ENCODE measurements at regions not wholly inside any gene's neighbourhood (a gene's known extent, or its start where the extent isn't known, plus 50 kb on each side); places are given as distances from the start of the nearest gene placed in this dataset.

- no peak for DNase-seq (ENCODE audit: low read depth in 1 of 2, low spot score in 2 of 2)
- Histone ChIP-seq H2BK20ac (ENCODE audit: low read length) (no peak overlapping the region), H3K14ac (ENCODE audit: insufficient read length) (no peak overlapping the region), H3K4me3 (ENCODE audit: extremely low read depth in 1 of 4, insufficient read depth in 2 of 4, low read depth in 3 of 4, low read length in 4 of 4) (no peak overlapping the region), H3K23me2 (ENCODE audit: low read depth, low read length) (no peaks in the 10 kb centered on the region), H3K4me1 (replicated peaks in 1 of 4; ENCODE audit: control insufficient read depth in 3 of 4, insufficient read depth in 4 of 4, low read length in 3 of 4) (no peaks in the 10 kb centered on the region), H4K5ac (ENCODE audit: insufficient read length, low read depth, low read length) (no peak overlapping the region), H3K27me3 (replicated peaks in 1 of 4; ENCODE audit: control insufficient read depth in 3 of 4, extremely low read depth in 1 of 4, insufficient read depth in 3 of 4, low read length in 3 of 4) (no peaks in the 10 kb centered on the region), H3K79me2 (ENCODE audit: control insufficient read depth in 1 of 2, insufficient read depth in 2 of 2, low read length in 2 of 2) (no peaks in the 10 kb centered on the region), H2BK15ac (ENCODE audit: low read length) (no peak overlapping the region), H3K79me1 (ENCODE audit: low read depth, low read length) (no peaks in the 10 kb centered on the region), H3K9me3 (ENCODE audit: insufficient read depth in 2 of 2, low read depth in 1 of 2, low read length in 1 of 2) (no peaks in the 10 kb centered on the region), H2BK5ac (ENCODE audit: low read depth, low read length) (no peak overlapping the region), H4K91ac (replicated peaks; ENCODE audit: insufficient read length, low read length) (no peak overlapping the region), H2AK5ac (ENCODE audit: low read depth, low read length) (no peak overlapping the region), H3K36me3 (ENCODE audit: control insufficient read depth in 2 of 4, insufficient read depth in 4 of 4, low read length in 3 of 4) (no peaks in the 10 kb centered on the region), H2BK12ac (ENCODE audit: low read depth, low read length) (no peak overlapping the region), H4K8ac (ENCODE audit: extremely low read depth, insufficient read depth, low read length) (no peak overlapping the region), H2AFZ (ENCODE audit: low read length) (no peak overlapping the region), H4K20me1 (replicated peaks in 1 of 2; ENCODE audit: control insufficient read depth in 1 of 2, insufficient read depth in 2 of 2, low read length in 2 of 2) (no peaks in the 10 kb centered on the region), H3K18ac (ENCODE audit: extremely low read depth, low read length) (no peak overlapping the region), H3K4me2 (ENCODE audit: insufficient read depth in 1 of 2, low read depth in 2 of 2, low read length in 2 of 2) (no peak overlapping the region), H3K27ac (ENCODE audit: low read depth, low read length) (no peak overlapping the region), H3K56ac (replicated peaks; ENCODE audit: insufficient read length, low read depth, low read length) (no peak overlapping the region), H3K4ac (replicated peaks; ENCODE audit: insufficient read length, low read depth, low read length) (no peak overlapping the region), H3K23ac (ENCODE audit: insufficient read length) (no peak overlapping the region), H3K9ac (replicated peaks in 1 of 4; ENCODE audit: extremely low read depth in 1 of 4, low read depth in 3 of 4, low read length in 3 of 4) (no peak overlapping the region), H2BK120ac (replicated peaks; ENCODE audit: low read depth, low read length) (no peak overlapping the region)
- POLR2A ChIA-PET (ENCODE audit: partially characterized antibody): no interaction called here
- FAIRE-seq: no peak
- CTCF ChIA-PET (ENCODE audit: partially characterized antibody): interaction anchor here (0.6 kb wide), 1 partner anchor 358 kb away, joined by 4 read pairs; no protein-coding TSS in a partner anchor
- TF ChIP-seq RXRA (IDR thresholded peaks at IDR 0.05; ENCODE audit: insufficient read depth, low read depth, low read length) (no peak), MAFK (IDR thresholded peaks at IDR 0.05; ENCODE audit: low read depth, low read length) (no peak), JUN (IDR thresholded peaks at IDR 0.05; ENCODE audit: low read depth, low read length) (no peak), TAF1 (IDR thresholded peaks at IDR 0.05; ENCODE audit: low read depth, low read length) (no peak), BACH1 (IDR thresholded peaks at IDR 0.05; ENCODE audit: low read length) (no peak), CHD2 (IDR thresholded peaks at IDR 0.05; ENCODE audit: low read length) (no peak)
- TF ChIP-seq, protein P1, sequence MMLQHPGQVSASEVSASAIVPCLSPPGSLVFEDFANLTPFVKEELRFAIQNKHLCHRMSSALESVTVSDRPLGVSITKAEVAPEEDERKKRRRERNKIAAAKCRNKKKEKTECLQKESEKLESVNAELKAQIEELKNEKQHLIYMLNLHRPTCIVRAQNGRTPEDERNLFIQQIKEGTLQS (IDR thresholded peaks at IDR 0.05; ENCODE audit: insufficient read depth, low read depth, low read length): no peak
Observed at GRCh38 chr1:222084048-222084447, 342.2 kb upstream of the DUSP10 start.

Measured in H1 (cell line).